Neural cell (in vitro differentiated cells): ENCODE measurements at regions not wholly inside any gene's neighbourhood (a gene's known extent, or its start where the extent isn't known, plus 50 kb on each side); places are given as distances from the start of the nearest gene placed in this dataset.

Experiments used
- H2AFZ ChIP-seq: fragments of 200-600, 300-800 bp; sonication (generic), shearing (Covaris generic); 2 replicates; pipeline ENCODE4 v1.6.0; 2014; ENCODE audit warnings: low read depth, mild to moderate bottlenecking, antibody characterized with exemption, low read length, moderate library complexity
- H3F3A ChIP-seq: fragments of 200-600 bp; shearing (Covaris generic); 2 replicates; pipeline ENCODE4 v1.6.1; 2016; ENCODE audit warnings: mild to moderate bottlenecking, moderate library complexity, mixed read lengths, antibody characterized with exemption, low read length; ENCODE audit not compliant: insufficient read depth, poor library complexity, severe bottlenecking
- H3K27ac ChIP-seq: fragments of 200-600, 300-800 bp; sonication (generic), shearing (Covaris generic); 2 replicates; pipeline ENCODE4 v1.5.1; 2014; ENCODE audit warnings: mild to moderate bottlenecking, low read length, moderate library complexity
- H3K27me3 ChIP-seq: fragments of 300-800, 200-600 bp; sonication (generic), shearing (Covaris generic); 2 replicates; pipeline ENCODE4 v1.6.0; 2014; ENCODE audit warnings: mild to moderate bottlenecking, low read depth, low read length, moderate library complexity; ENCODE audit not compliant: insufficient read depth
- H3K36me3 ChIP-seq: fragments of 300-800, 200-600 bp; sonication (generic), shearing (Covaris generic); 2 replicates; pipeline ENCODE4 v1.5.1; 2014; ENCODE audit warnings: mild to moderate bottlenecking, antibody characterized with exemption, low read length, moderate library complexity; ENCODE audit not compliant: insufficient read depth
- H3K4me2 ChIP-seq: fragments of 300-800, 200-600 bp; sonication (generic), shearing (Covaris generic); 2 replicates; pipeline ENCODE4 v1.6.0; 2014; ENCODE audit warnings: mild to moderate bottlenecking, low read length
- H3K4me3 ChIP-seq: fragments of 300-800, 200-600 bp; sonication (generic), shearing (Covaris generic); 2 replicates; pipeline ENCODE4 v1.5.1; 2014; ENCODE audit warnings: mild to moderate bottlenecking, low read length, moderate library complexity
- H3K79me2 ChIP-seq: fragments of 200-600 bp; shearing (Covaris generic); replicated peaks from 2 replicates; pipeline ENCODE4 v1.6.0; 2014; ENCODE audit warnings: mild to moderate bottlenecking, low read length, moderate library complexity; ENCODE audit not compliant: insufficient read depth
- H3K9ac ChIP-seq: fragments of 300-800, 200-600 bp; sonication (generic), shearing (Covaris generic); 2 replicates; pipeline ENCODE4 v1.6.1; 2016; ENCODE audit warnings: mild to moderate bottlenecking, low read length, mixed read lengths
- H3K9me2 ChIP-seq: fragments of 200-600 bp; shearing (Covaris generic); 2 replicates; pipeline ENCODE4 v1.6.1; 2016; ENCODE audit warnings: mild to moderate bottlenecking, low read length, mixed read lengths; ENCODE audit not compliant: insufficient read depth
- H3K9me3 ChIP-seq: fragments of 200-600, 300-800 bp; sonication (generic), shearing (Covaris generic); 2 replicates; pipeline ENCODE4 v1.6.1; 2016; ENCODE audit warnings: mild to moderate bottlenecking, mixed run types, low read length, moderate library complexity, mixed read lengths
- H4K20me1 ChIP-seq: fragments of 200-600 bp; shearing (Covaris generic); 2 replicates; pipeline ENCODE4 v1.6.1; 2016; ENCODE audit warnings: mild to moderate bottlenecking, mixed run types; ENCODE audit not compliant: insufficient read depth
- EP300 ChIP-seq: fragments of 450-650 bp; conservative IDR thresholded peaks from 2 replicates; pipeline ENCODE4 v1.6.1; 2014; ENCODE audit warnings: antibody characterized with exemption, mild to moderate bottlenecking, moderate library complexity; ENCODE audit not compliant: poor library complexity, severe bottlenecking
- EZH2 ChIP-seq: fragments of 200-600, 300-800 bp; shearing (Covaris generic), sonication (generic); IDR thresholded peaks from 2 replicates; pipeline ENCODE4 v1.6.1; 2014; ENCODE audit warnings: antibody characterized with exemption, low read length, borderline replicate concordance, mild to moderate bottlenecking; ENCODE audit not compliant: insufficient read depth, poor library complexity, severe bottlenecking
- MXI1 ChIP-seq: fragments of 450-650 bp; conservative IDR thresholded peaks from 2 replicates; pipeline ENCODE4 v1.6.1; 2014; ENCODE audit warnings: antibody characterized with exemption, mild to moderate bottlenecking; ENCODE audit not compliant: poor library complexity, severe bottlenecking
- POLR2AphosphoS5 ChIP-seq: IDR thresholded peaks from 2 replicates; pipeline ENCODE4 v1.6.1; 2012
- RAD21 ChIP-seq: fragments of 450-650 bp; conservative IDR thresholded peaks from 2 replicates; pipeline ENCODE4 v1.6.1; 2014; ENCODE audit warnings: antibody characterized with exemption, mild to moderate bottlenecking, moderate library complexity
- SMC3 ChIP-seq: fragments of 450-650 bp; conservative IDR thresholded peaks from 2 replicates; pipeline ENCODE4 v1.6.1; 2014; ENCODE audit warnings: antibody characterized with exemption, mild to moderate bottlenecking, moderate library complexity; ENCODE audit not compliant: poor library complexity
- TAF1 ChIP-seq: IDR thresholded peaks from 2 replicates; pipeline ENCODE4 v1.6.1; 2012; ENCODE audit warnings: low read depth
- TF ChIP-seq, protein P1 (sequence below): fragments of 450-650 bp; IDR thresholded peaks from 2 replicates; pipeline ENCODE4 v1.5.1; 2014; ENCODE audit warnings: antibody characterized with exemption, mild to moderate bottlenecking, moderate library complexity; ENCODE audit not compliant: poor library complexity, severe bottlenecking
- TF ChIP-seq, protein P2 (sequence below): IDR thresholded peaks from 2 replicates; pipeline ENCODE4 v1.6.1; 2012; ENCODE audit warnings: borderline replicate concordance

DNA sequence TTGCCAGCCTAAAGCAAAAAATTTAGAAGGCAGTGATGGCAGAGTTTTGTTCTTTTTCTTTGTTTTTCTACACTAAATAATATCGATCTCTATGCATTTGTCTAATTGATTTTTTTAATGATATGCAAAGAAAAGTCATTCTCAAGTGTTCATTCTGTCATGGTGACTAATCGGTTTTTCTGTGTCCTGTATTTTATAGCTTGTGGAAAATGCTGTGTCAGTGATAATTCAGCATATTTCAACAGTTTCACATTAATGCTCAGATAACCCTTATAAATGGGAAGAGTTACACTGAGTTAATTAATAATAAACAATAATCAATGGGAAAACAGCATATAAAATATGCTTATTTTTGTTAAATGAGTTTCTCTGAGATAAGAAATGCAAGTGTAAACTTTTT, 824.9 kb downstream of the AMY1C start:
- Histone ChIP-seq H3K27ac (no peak overlapping the region), H3K36me3 (no peaks in the 10 kb centered on the region), H3K9me3 (no peaks in the 10 kb centered on the region), H3K9me2 (no peaks in the 10 kb centered on the region), H3K9ac (no peak overlapping the region), H3F3A (no peaks in the 10 kb centered on the region), H3K4me2 (no peak overlapping the region), H3K27me3 (no peaks in the 10 kb centered on the region), H3K79me2 (no peaks in the 10 kb centered on the region), H2AFZ (no peak overlapping the region), H4K20me1 (no peaks in the 10 kb centered on the region), H3K4me3 (no peak overlapping the region)
- no peak for TF ChIP-seq SMC3
- TF ChIP-seq, protein P1, sequence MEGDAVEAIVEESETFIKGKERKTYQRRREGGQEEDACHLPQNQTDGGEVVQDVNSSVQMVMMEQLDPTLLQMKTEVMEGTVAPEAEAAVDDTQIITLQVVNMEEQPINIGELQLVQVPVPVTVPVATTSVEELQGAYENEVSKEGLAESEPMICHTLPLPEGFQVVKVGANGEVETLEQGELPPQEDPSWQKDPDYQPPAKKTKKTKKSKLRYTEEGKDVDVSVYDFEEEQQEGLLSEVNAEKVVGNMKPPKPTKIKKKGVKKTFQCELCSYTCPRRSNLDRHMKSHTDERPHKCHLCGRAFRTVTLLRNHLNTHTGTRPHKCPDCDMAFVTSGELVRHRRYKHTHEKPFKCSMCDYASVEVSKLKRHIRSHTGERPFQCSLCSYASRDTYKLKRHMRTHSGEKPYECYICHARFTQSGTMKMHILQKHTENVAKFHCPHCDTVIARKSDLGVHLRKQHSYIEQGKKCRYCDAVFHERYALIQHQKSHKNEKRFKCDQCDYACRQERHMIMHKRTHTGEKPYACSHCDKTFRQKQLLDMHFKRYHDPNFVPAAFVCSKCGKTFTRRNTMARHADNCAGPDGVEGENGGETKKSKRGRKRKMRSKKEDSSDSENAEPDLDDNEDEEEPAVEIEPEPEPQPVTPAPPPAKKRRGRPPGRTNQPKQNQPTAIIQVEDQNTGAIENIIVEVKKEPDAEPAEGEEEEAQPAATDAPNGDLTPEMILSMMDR: no peak
- no peak for TF ChIP-seq POLR2AphosphoS5
- no peak for TF ChIP-seq MXI1
- TF ChIP-seq RAD21: no peak
- no peak for TF ChIP-seq EP300
- no peak for TF ChIP-seq TAF1
- no peak for TF ChIP-seq EZH2
- TF ChIP-seq, protein P2, sequence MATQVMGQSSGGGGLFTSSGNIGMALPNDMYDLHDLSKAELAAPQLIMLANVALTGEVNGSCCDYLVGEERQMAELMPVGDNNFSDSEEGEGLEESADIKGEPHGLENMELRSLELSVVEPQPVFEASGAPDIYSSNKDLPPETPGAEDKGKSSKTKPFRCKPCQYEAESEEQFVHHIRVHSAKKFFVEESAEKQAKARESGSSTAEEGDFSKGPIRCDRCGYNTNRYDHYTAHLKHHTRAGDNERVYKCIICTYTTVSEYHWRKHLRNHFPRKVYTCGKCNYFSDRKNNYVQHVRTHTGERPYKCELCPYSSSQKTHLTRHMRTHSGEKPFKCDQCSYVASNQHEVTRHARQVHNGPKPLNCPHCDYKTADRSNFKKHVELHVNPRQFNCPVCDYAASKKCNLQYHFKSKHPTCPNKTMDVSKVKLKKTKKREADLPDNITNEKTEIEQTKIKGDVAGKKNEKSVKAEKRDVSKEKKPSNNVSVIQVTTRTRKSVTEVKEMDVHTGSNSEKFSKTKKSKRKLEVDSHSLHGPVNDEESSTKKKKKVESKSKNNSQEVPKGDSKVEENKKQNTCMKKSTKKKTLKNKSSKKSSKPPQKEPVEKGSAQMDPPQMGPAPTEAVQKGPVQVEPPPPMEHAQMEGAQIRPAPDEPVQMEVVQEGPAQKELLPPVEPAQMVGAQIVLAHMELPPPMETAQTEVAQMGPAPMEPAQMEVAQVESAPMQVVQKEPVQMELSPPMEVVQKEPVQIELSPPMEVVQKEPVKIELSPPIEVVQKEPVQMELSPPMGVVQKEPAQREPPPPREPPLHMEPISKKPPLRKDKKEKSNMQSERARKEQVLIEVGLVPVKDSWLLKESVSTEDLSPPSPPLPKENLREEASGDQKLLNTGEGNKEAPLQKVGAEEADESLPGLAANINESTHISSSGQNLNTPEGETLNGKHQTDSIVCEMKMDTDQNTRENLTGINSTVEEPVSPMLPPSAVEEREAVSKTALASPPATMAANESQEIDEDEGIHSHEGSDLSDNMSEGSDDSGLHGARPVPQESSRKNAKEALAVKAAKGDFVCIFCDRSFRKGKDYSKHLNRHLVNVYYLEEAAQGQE: no peak

DNA sequence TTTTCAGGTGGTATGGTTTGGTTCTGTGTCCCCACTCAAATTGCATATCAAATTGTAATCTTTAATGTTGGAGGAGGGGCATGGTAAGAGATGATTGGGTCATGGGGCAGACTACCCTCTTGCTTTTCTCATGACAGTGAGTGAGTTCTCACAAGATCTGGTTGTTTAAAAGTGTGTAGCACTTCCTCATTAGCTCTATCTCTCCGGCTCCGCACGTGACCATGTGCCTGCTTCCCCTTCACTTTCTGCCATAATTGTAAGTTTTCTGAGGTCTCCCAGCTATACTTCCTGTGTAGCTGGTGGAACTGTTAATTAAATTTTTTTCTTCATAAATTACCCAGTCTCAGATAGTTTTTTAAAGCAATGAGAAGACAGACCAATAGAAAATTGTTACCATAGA, 843.2 kb downstream of the AMY1C start:
- Histone ChIP-seq H3K27ac (no peak overlapping the region), H3K79me2 (no peaks in the 10 kb centered on the region), H3K9ac (no peak overlapping the region), H3K9me2 (no peaks in the 10 kb centered on the region), H3F3A (no peaks in the 10 kb centered on the region), H3K4me3 (no peak overlapping the region), H3K27me3 (no peaks in the 10 kb centered on the region), H3K36me3 (no peaks in the 10 kb centered on the region), H3K9me3 (no peaks in the 10 kb centered on the region), H4K20me1 (no peaks in the 10 kb centered on the region), H3K4me2 (no peak overlapping the region), H2AFZ (no peak overlapping the region)
- no peak for TF ChIP-seq RAD21
- TF ChIP-seq, protein P2: no peak
- TF ChIP-seq EP300: no peak
- TF ChIP-seq TAF1: no peak
- TF ChIP-seq SMC3: no peak
- TF ChIP-seq EZH2: no peak
- no peak for TF ChIP-seq POLR2AphosphoS5
- TF ChIP-seq, protein P1: no peak
- TF ChIP-seq MXI1: no peak
